GM21360 (cell line): ENCODE measurements at regions not wholly inside any gene's neighbourhood (a gene's known extent, or its start where the extent isn't known, plus 50 kb on each side); places are given as distances from the start of the nearest gene placed in this dataset.
"Not testable (repeated sequence)": the region's sequence is repeated elsewhere in the genome, so short reads cannot be mapped to it uniquely, and the experiment has no call there.

Source experiments
- ATAC-seq: cut with Tn5 transposase; IDR thresholded peaks from one replicate; pipeline ENCODE4 v1.9.1; 2021; ENCODE audit warnings: mild to moderate bottlenecking, moderate library complexity; ENCODE audit not compliant: unreplicated experiment

- ATAC-seq: no peak
These were observed 471.8 kb downstream of the KIF4B start for GRCh38 chr5:155485386-155485785.

- no peak for ATAC-seq
These were observed 476.4 kb downstream of the KIF4B start for GRCh38 chr5:155489949-155490348.

GRCh38 chr5:155492191-155492590 lies 478.6 kb downstream of the KIF4B start:
- ATAC-seq: no peak

- no peak for ATAC-seq
These were observed 491.1 kb downstream of the KIF4B start for GRCh38 chr5:155504606-155505005.

GRCh38 chr5:155507363-155507762 lies 493.8 kb downstream of the KIF4B start:
- no peak for ATAC-seq

- ATAC-seq: no peak
These were observed 495.1 kb downstream of the KIF4B start for GRCh38 chr5:155508673-155509072.

- no peak for ATAC-seq
These were observed 498.8 kb downstream of the KIF4B start for GRCh38 chr5:155512329-155512728.

GRCh38 chr5:155514105-155514563 lies 500.6 kb downstream of the KIF4B start:
- ATAC-seq: no peak

GRCh38 chr5:155522540-155522939 lies 509.0 kb downstream of the KIF4B start:
- no peak for ATAC-seq

GRCh38 chr5:155529362-155529761 lies 515.8 kb downstream of the KIF4B start:
- ATAC-seq: no peak

- no peak for ATAC-seq
These were observed 516.5 kb downstream of the KIF4B start for GRCh38 chr5:155530046-155530445.

- no peak for ATAC-seq
These were observed 519.2 kb downstream of the KIF4B start for GRCh38 chr5:155532621-155533311.

- ATAC-seq: no peak
These were observed 526.5 kb downstream of the KIF4B start for GRCh38 chr5:155540000-155540595.

- ATAC-seq: no peak
These were observed 532.5 kb downstream of the KIF4B start for GRCh38 chr5:155546075-155546474.

- no peak for ATAC-seq
These were observed 540.9 kb downstream of the KIF4B start for GRCh38 chr5:155554500-155554899.

- no peak for ATAC-seq
These were observed 542.7 kb downstream of the KIF4B start for GRCh38 chr5:155556222-155556621.

- ATAC-seq: no peak
These were observed 543.1 kb downstream of the KIF4B start for GRCh38 chr5:155556700-155557099.

- ATAC-seq: no peak
These were observed 548.6 kb downstream of the KIF4B start for GRCh38 chr5:155562158-155562557.

- ATAC-seq: no peak
These were observed 551.0 kb downstream of the KIF4B start for GRCh38 chr5:155564541-155564940.

GRCh38 chr5:155575861-155576260 lies 562.3 kb downstream of the KIF4B start:
- ATAC-seq: no peak

- not testable (repeated sequence) for ATAC-seq
These were observed 573.3 kb downstream of the KIF4B start for GRCh38 chr5:155586808-155587207.

- ATAC-seq: no peak
These were observed 573.9 kb downstream of the KIF4B start for GRCh38 chr5:155587458-155587857.

- no peak for ATAC-seq
These were observed 577.7 kb downstream of the KIF4B start for GRCh38 chr5:155591273-155591672.
